COR-L47 (cell line): ENCODE measurements at regions not wholly inside any gene's neighbourhood (a gene's known extent, or its start where the extent isn't known, plus 50 kb on each side); places are given as distances from the start of the nearest gene placed in this dataset.

Experiments used
- DNase-seq: peaks from one replicate; lab custom pipeline; 2025; lab: John Stamatoyannopoulos, UW

- no peak for DNase-seq
These were observed 135.6 kb upstream of the SMAD1 start for GRCh38 chr4:145346081-145346480.

- DNase-seq: no peak
These were observed 136.3 kb upstream of the SMAD1 start for GRCh38 chr4:145345401-145345800.

- no peak for DNase-seq
These were observed 140.3 kb upstream of the SMAD1 start for GRCh38 chr4:145341381-145341780.

- no peak for DNase-seq
These were observed 141.5 kb upstream of the SMAD1 start for GRCh38 chr4:145340071-145340675.

- no peak for DNase-seq
These were observed 142.5 kb upstream of the SMAD1 start for GRCh38 chr4:145339075-145339725.

GRCh38 chr4:145338568-145338967, 143.1 kb upstream of the SMAD1 start:
- DNase-seq: no peak

GRCh38 chr4:145337391-145337790, 144.3 kb upstream of the SMAD1 start:
- DNase-seq: no peak

GRCh38 chr4:145333786-145334185, 147.9 kb upstream of the SMAD1 start:
- DNase-seq: no peak

- DNase-seq: no peak
These were observed 146.1 kb upstream of the OTUD4 start for GRCh38 chr4:145326491-145326890.

GRCh38 chr4:145324161-145324560, 143.8 kb upstream of the OTUD4 start:
- DNase-seq: no peak

- DNase-seq: no peak
These were observed 139.9 kb upstream of the OTUD4 start for GRCh38 chr4:145320294-145320693.

- no peak for DNase-seq
These were observed 139.4 kb upstream of the OTUD4 start for GRCh38 chr4:145319751-145320150.

- no peak for DNase-seq
These were observed 136.6 kb upstream of the OTUD4 start for GRCh38 chr4:145316897-145317574.

- DNase-seq: no peak
These were observed 135.4 kb upstream of the OTUD4 start for GRCh38 chr4:145315811-145316225.

- DNase-seq: no peak
These were observed 128.2 kb upstream of the OTUD4 start for GRCh38 chr4:145308598-145308997.

- no peak for DNase-seq
These were observed 127.5 kb upstream of the OTUD4 start for GRCh38 chr4:145307763-145308430.

GRCh38 chr4:145307120-145307519, 126.7 kb upstream of the OTUD4 start:
- DNase-seq: no peak

- DNase-seq: no peak
These were observed 122.3 kb upstream of the OTUD4 start for GRCh38 chr4:145302725-145303124.

- no peak for DNase-seq
These were observed 121.1 kb upstream of the OTUD4 start for GRCh38 chr4:145301386-145302080.

- no peak for DNase-seq
These were observed 119.1 kb upstream of the OTUD4 start for GRCh38 chr4:145299380-145300076.

GRCh38 chr4:145298885-145299284, 118.5 kb upstream of the OTUD4 start:
- DNase-seq: no peak

- DNase-seq: no peak
These were observed 117.2 kb upstream of the OTUD4 start for GRCh38 chr4:145297556-145297955.
